ENCODE measurements at regions not wholly inside any gene's neighbourhood (a gene's known extent, or its start where the extent isn't known, plus 50 kb on each side); places are given as distances from the start of the nearest gene placed in this dataset.
"Not testable (repeated sequence)": the region's sequence is repeated elsewhere in the genome, so short reads cannot be mapped to it uniquely, and the experiment has no call there.

GRCh38 chr20:29031262-29031982 is 2226.0 kb upstream of the DEFB115 start:
- peaks cover 81% of the 10 kb centered on the region for H3K9me3 Mint-ChIP-seq
- H3K36me3 Mint-ChIP-seq (ENCODE audit: low read depth); H3K27ac Mint-ChIP-seq; DNase-seq; H3K4me1 Mint-ChIP-seq; H3K4me3 Mint-ChIP-seq; H3K27me3 Mint-ChIP-seq (ENCODE audit: low read depth, poor library complexity): not testable (repeated sequence)

GRCh38 chr20:29044239-29044638 is 2213.2 kb upstream of the DEFB115 start:
- H3K27me3 Mint-ChIP-seq (ENCODE audit: low read depth, poor library complexity); DNase-seq; H3K4me3 Mint-ChIP-seq; H3K27ac Mint-ChIP-seq; H3K4me1 Mint-ChIP-seq; H3K36me3 Mint-ChIP-seq (ENCODE audit: low read depth): not testable (repeated sequence)
- peaks cover 85% of the 10 kb centered on the region for H3K9me3 Mint-ChIP-seq

- DNase-seq; H3K4me3 Mint-ChIP-seq; H3K36me3 Mint-ChIP-seq (ENCODE audit: low read depth); H3K4me1 Mint-ChIP-seq; H3K27me3 Mint-ChIP-seq (ENCODE audit: low read depth, poor library complexity); H3K27ac Mint-ChIP-seq: not testable (repeated sequence)
- peaks cover 81% of the 10 kb centered on the region for H3K9me3 Mint-ChIP-seq
Observed at GRCh38 chr20:29050008-29050606, 2207.4 kb upstream of the DEFB115 start.

- not testable (repeated sequence) for H3K27ac Mint-ChIP-seq; DNase-seq; H3K4me1 Mint-ChIP-seq; H3K27me3 Mint-ChIP-seq (ENCODE audit: low read depth, poor library complexity); H3K4me3 Mint-ChIP-seq; H3K36me3 Mint-ChIP-seq (ENCODE audit: low read depth)
- peaks cover 87% of the 10 kb centered on the region for H3K9me3 Mint-ChIP-seq
Observed at GRCh38 chr20:29057866-29058484, 2199.5 kb upstream of the DEFB115 start.

GRCh38 chr20:29062451-29062850 is 2195.0 kb upstream of the DEFB115 start:
- not testable (repeated sequence) for H3K4me3 Mint-ChIP-seq; H3K27ac Mint-ChIP-seq; H3K36me3 Mint-ChIP-seq (ENCODE audit: low read depth); H3K27me3 Mint-ChIP-seq (ENCODE audit: low read depth, poor library complexity); DNase-seq; H3K4me1 Mint-ChIP-seq
- H3K9me3 Mint-ChIP-seq = peaks cover 90% of the 10 kb centered on the region

- H3K4me3 Mint-ChIP-seq; H3K36me3 Mint-ChIP-seq (ENCODE audit: low read depth); H3K4me1 Mint-ChIP-seq; H3K27ac Mint-ChIP-seq; DNase-seq; H3K27me3 Mint-ChIP-seq (ENCODE audit: low read depth, poor library complexity): not testable (repeated sequence)
- H3K9me3 Mint-ChIP-seq = peaks cover 77% of the 10 kb centered on the region
Observed at GRCh38 chr20:29066341-29066740, 2191.1 kb upstream of the DEFB115 start.

- H3K9me3 Mint-ChIP-seq = peaks cover 61% of the 10 kb centered on the region
- not testable (repeated sequence) for H3K27me3 Mint-ChIP-seq (ENCODE audit: low read depth, poor library complexity); H3K4me3 Mint-ChIP-seq; H3K36me3 Mint-ChIP-seq (ENCODE audit: low read depth); H3K27ac Mint-ChIP-seq; H3K4me1 Mint-ChIP-seq; DNase-seq
Observed at GRCh38 chr20:29073640-29074039, 2183.8 kb upstream of the DEFB115 start.

- Mint-ChIP-seq H3K4me1 (no peaks in the 10 kb centered on the region), H3K27me3 (ENCODE audit: low read depth, poor library complexity) (peaks cover 3% of the 10 kb centered on the region), H3K9me3 (peaks cover 81% of the 10 kb centered on the region), H3K4me3 (no peak overlapping the region), H3K27ac (no peak overlapping the region), H3K36me3 (ENCODE audit: low read depth) (no peaks in the 10 kb centered on the region)
- TF ChIP-seq CTCF (IDR thresholded peaks at IDR 0.05) = no peak
- no peak for DNase-seq
Observed at GRCh38 chr20:29079769-29080690, 2177.4 kb upstream of the DEFB115 start.

GRCh38 chr20:29081712-29082111 is 2175.8 kb upstream of the DEFB115 start:
- peaks cover 81% of the 10 kb centered on the region for H3K9me3 Mint-ChIP-seq
- H3K36me3 Mint-ChIP-seq (ENCODE audit: low read depth); H3K4me1 Mint-ChIP-seq; H3K27ac Mint-ChIP-seq; DNase-seq; H3K27me3 Mint-ChIP-seq (ENCODE audit: low read depth, poor library complexity); H3K4me3 Mint-ChIP-seq: not testable (repeated sequence)
